Activated CD4-positive, alpha-beta memory T cell treated with anti-CD3 and anti-CD28 coated beads, Interleukin-2, amount 10 ng/mL, durations not matched to agents 7 days and 5 days (primary cell): ENCODE measurements at regions not wholly inside any gene's neighbourhood (a gene's known extent, or its start where the extent isn't known, plus 50 kb on each side); places are given as distances from the start of the nearest gene placed in this dataset.

Experiments used
- CTCF ChIA-PET: fragments of 350-600 bp; sonication (Branson Sonifier 250); formaldehyde crosslinking; loops from one replicate; lab custom pipeline; 2021; ENCODE audit warnings: antibody characterized with exemption, inconsistent platforms; lab: Charles Lee
- POLR2A ChIA-PET: fragments of 350-600 bp; sonication (Branson Sonifier 250); formaldehyde crosslinking; loops from one replicate; lab custom pipeline; 2021; ENCODE audit warnings: antibody characterized with exemption; lab: Charles Lee
- DNase-seq: peaks from one replicate; pipeline ENCODE4 v3.0.0-alpha.2; 2020
- H3K27ac Mint-ChIP-seq: one replicate; pipeline ENCODE4 v1.8.0; 2021; ENCODE audit warnings: mild to moderate bottlenecking, mixed read lengths
- H3K27me3 Mint-ChIP-seq: one replicate; pipeline ENCODE4 v1.8.0; 2021; ENCODE audit warnings: mixed read lengths
- H3K36me3 Mint-ChIP-seq: one replicate; pipeline ENCODE4 v1.8.0; 2021; ENCODE audit warnings: low read depth, mixed read lengths
- H3K4me1 Mint-ChIP-seq: one replicate; pipeline ENCODE4 v1.8.0; 2021; ENCODE audit warnings: mixed read lengths
- H3K4me3 Mint-ChIP-seq: one replicate; pipeline ENCODE4 v1.8.0; 2021; ENCODE audit warnings: mild to moderate bottlenecking, mixed read lengths
- H3K9me3 Mint-ChIP-seq: one replicate; pipeline ENCODE4 v1.8.0; 2021; ENCODE audit warnings: mixed read lengths

GRCh38 chr12:32031109-32031508 is 71.9 kb downstream of the RESF1 start:
- Mint-ChIP-seq H3K27me3 (no peaks in the 10 kb centered on the region), H3K4me1 (peaks cover 9% of the 10 kb centered on the region), H3K9me3 (no peaks in the 10 kb centered on the region), H3K27ac (no peak overlapping the region), H3K36me3 (no peaks in the 10 kb centered on the region), H3K4me3 (no peak overlapping the region)
- POLR2A ChIA-PET = no interaction called here
- DNase-seq = no peak
- CTCF ChIA-PET = interaction anchor here (0.7 kb wide), 1 partner anchor 29 kb away, joined by 3 read pairs; no protein-coding TSS in a partner anchor

DNA sequence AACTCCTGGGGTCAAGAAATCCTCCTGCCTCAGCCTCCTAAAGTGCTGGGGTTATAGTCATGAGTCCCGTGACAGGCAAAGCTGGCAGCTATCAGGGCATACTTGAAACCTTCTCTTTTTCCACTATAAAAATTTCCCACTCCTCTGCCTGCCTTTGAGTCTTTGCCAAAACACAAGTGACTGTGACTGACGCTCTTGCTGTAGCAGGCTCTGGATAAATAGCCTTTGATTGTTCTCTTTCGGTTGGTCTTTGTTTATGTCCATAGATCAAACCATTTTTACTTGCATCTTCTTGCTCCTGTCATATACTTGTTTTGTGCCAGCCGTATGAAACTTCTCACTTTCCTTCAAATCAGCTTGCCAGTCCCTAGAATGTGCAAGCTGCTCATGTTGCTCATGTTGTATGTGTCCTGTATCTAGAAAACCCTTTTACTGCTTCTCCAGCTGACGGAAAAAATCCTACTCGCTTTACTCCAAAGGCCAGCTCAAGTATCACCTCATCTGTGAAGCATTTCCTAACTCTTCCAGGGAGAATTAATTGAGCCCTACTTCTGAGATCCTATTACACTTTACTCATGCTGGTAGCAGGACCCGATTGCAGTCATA is 73.1 kb downstream of the RESF1 start:
- Mint-ChIP-seq H3K4me3 (no peak overlapping the region), H3K36me3 (no peaks in the 10 kb centered on the region), H3K4me1 (no peaks in the 10 kb centered on the region), H3K27me3 (no peaks in the 10 kb centered on the region), H3K27ac (no peak overlapping the region), H3K9me3 (no peaks in the 10 kb centered on the region)
- CTCF ChIA-PET = no interaction called here
- POLR2A ChIA-PET = no interaction called here
- DNase-seq = no peak

DNA sequence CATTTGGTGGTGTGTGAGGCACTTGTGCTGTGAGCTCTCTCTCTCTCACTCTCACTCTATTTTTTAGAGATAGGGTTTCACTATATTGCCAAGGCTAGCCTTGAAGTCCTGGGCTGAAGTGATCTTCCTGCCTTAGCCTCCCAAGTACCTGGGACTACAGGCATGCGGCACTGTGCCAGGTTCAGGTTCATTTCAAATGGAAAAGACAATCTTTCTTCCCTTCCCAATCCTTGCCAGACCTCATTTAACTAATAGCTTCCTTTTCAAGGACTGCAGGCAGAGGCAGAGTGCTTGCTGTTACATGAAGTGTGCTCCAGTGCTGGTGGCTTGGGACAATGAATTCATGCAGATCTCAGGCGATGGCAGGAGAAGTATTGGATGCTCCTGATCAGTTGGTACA is 73.2 kb upstream of the BICD1 start:
- H3K27me3 Mint-ChIP-seq = no peaks in the 10 kb centered on the region
- ChIA-PET POLR2A (no interaction called here), CTCF (interaction anchor here (1.4 kb wide), 1 partner anchor 25 kb away, joined by 4 read pairs; no protein-coding TSS in a partner anchor)
- H3K4me3 Mint-ChIP-seq = no peak overlapping the region
- no peak overlapping the region for H3K27ac Mint-ChIP-seq
- no peaks in the 10 kb centered on the region for H3K4me1 Mint-ChIP-seq
- no peak for DNase-seq
- H3K9me3 Mint-ChIP-seq = no peaks in the 10 kb centered on the region
- no peaks in the 10 kb centered on the region for H3K36me3 Mint-ChIP-seq

DNA sequence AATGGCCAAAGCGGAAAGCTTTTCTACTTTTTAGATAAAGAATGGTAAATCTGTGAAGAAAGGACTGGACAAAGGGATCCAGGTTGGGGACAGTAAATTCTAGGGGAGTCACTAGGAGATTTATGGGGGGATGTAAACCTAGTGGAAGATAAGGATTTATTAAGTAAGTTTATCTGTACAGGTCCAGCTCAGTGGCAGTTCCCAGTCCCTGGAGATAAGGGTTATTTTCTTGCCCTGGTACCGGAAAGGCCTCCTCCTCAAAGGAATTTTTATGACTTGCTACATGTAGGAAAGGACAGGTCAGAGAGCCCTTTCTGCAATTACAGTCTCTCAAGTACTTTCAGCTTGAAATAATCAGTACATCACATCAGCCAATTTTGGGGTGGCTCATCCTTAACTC is 72.6 kb upstream of the BICD1 start:
- H3K36me3 Mint-ChIP-seq = no peaks in the 10 kb centered on the region
- H3K9me3 Mint-ChIP-seq = no peaks in the 10 kb centered on the region

GRCh38 chr12:32036477-32037263 is 70.0 kb upstream of the BICD1 start:
- ChIA-PET POLR2A (interaction anchor here (0.7 to 1.5 kb wide), 2 partner anchors 36 to 77 kb away, joined by 3 to 4 read pairs; no protein-coding TSS in a partner anchor), CTCF (no interaction called here)
- Mint-ChIP-seq H3K9me3 (peaks cover under 1% of the 10 kb centered on the region), H3K27me3 (no peaks in the 10 kb centered on the region), H3K4me3 (no peak overlapping the region), H3K36me3 (no peaks in the 10 kb centered on the region), H3K27ac (no peak overlapping the region), H3K4me1 (no peaks in the 10 kb centered on the region)
- DNase-seq = no peak

More for the DNA sequence above, 72.6 kb upstream of the BICD1 start:
- no peak for DNase-seq
- Mint-ChIP-seq H3K27ac (no peak overlapping the region), H3K27me3 (no peaks in the 10 kb centered on the region), H3K4me3 (no peak overlapping the region), H3K4me1 (no peaks in the 10 kb centered on the region)
- ChIA-PET POLR2A (no interaction called here), CTCF (interaction anchor here (1.4 kb wide), 1 partner anchor 24 kb away, joined by 4 read pairs; no protein-coding TSS in a partner anchor)

DNA sequence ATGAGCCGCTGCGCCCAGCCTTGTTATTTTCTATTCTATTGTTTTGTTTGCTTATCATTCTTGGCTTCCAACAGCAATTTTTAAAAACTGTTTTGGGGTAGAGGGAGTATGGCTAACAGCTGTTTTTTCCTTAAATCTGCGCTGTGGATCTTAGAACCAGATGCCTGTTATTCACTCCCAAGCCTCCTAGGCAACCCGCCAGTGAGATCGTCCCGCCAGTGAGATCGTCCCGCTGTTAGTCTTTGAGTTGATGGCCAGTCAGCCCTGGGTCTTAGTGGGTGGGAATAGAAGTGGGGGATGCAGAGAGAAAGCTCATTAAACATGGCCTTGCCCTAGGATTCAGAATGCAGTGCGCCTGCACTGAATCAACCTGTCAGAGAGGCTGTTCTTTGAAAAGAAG is 67.3 kb upstream of the BICD1 start:
- H3K4me1 Mint-ChIP-seq = no peaks in the 10 kb centered on the region
- H3K9me3 Mint-ChIP-seq = peaks cover 17% of the 10 kb centered on the region
- no peak overlapping the region for H3K27ac Mint-ChIP-seq
- CTCF ChIA-PET = interaction anchor here (0.6 to 0.7 kb wide), 3 partner anchors 16 to 608 kb away, joined by 3 to 4 read pairs (median 4); no protein-coding TSS in a partner anchor
- H3K27me3 Mint-ChIP-seq = no peaks in the 10 kb centered on the region
- POLR2A ChIA-PET = no interaction called here
- no peak for DNase-seq
- peaks cover 11% of the 10 kb centered on the region for H3K36me3 Mint-ChIP-seq
- no peak overlapping the region for H3K4me3 Mint-ChIP-seq

DNA sequence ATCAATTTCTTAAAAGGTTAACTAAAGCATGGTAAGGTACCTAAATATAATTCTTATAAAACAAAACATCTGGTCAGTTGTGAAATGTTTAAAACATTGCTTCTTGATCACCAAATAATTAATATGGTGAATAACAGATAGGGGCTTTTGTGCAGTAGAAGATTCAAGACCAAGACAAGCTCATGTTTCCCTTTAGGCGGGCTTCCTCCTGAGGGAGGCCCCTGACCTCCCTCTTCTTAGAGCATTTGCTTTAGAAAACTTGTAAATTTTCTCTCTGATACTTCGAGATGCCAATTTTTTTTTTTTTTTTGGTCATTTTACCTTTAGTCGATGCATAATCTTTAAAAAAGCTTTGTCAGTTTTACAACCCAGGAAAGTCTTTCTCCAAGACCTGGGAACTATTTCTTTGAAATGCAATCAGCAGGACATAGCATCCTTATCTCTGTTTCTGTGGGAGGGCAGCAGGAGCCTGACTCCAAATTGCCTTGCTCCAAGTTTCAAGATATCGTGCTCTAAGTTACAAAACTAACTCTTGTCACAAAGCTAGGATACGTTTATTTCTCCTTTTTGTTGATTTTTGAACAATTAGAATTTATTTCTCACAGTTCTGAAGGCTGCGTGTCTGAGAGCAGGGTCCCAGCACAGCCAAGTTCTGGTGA is 66.6 kb upstream of the BICD1 start:
- Mint-ChIP-seq H3K4me1 (no peaks in the 10 kb centered on the region), H3K27me3 (no peaks in the 10 kb centered on the region), H3K4me3 (no peak overlapping the region), H3K9me3 (peaks cover 20% of the 10 kb centered on the region), H3K27ac (no peak overlapping the region), H3K36me3 (peaks cover 13% of the 10 kb centered on the region)
- ChIA-PET CTCF (interaction anchor here (0.6 to 1.6 kb wide), 5 partner anchors 15 to 357 kb away, joined by 3 to 5 read pairs (median 4); no protein-coding TSS in a partner anchor), POLR2A (no interaction called here)
- DNase-seq = no peak

DNA sequence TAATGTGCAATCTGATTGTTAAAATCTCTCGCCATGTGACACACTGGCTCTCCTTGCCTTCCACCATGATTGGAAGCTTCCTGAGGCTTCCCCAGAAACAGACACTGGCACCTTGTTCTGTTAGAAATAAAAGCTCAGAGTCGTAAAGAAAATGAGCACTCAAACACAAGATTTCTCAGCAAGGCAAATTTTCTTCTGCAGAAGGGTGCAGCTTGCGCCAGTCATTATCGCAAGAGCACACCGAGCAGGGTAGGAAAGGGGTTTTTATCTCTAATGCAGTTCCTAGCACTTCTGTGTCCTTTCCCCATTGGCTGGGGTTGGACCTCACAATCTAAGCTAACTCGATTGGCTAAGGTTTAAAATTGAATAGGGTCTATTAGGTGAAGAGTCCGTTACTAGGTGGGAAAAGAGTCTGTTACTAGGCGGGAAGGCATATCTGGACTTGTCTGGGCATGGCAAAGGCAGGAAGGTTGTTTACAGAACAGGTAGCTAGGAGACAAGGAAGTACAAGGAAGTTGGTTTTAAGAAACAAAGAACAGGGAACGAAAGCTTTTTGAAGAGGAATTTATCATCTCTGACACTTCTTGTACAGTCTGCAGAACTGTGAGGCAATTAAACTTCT is 62.6 kb upstream of the BICD1 start:
- CTCF ChIA-PET = no interaction called here
- no peak for DNase-seq
- no peak overlapping the region for H3K27ac Mint-ChIP-seq
- peaks cover 23% of the 10 kb centered on the region for H3K9me3 Mint-ChIP-seq
- H3K4me1 Mint-ChIP-seq = no peaks in the 10 kb centered on the region
- POLR2A ChIA-PET = no interaction called here
- no peak overlapping the region for H3K4me3 Mint-ChIP-seq
- H3K36me3 Mint-ChIP-seq = peaks cover 13% of the 10 kb centered on the region
- no peaks in the 10 kb centered on the region for H3K27me3 Mint-ChIP-seq

GRCh38 chr12:32047357-32048212 is 59.1 kb upstream of the BICD1 start:
- no peaks in the 10 kb centered on the region for H3K4me1 Mint-ChIP-seq
- H3K9me3 Mint-ChIP-seq = peaks cover 16% of the 10 kb centered on the region
- ChIA-PET CTCF (no interaction called here), POLR2A (interaction anchor here (0.7 kb wide), 1 partner anchor 91 kb away, joined by 3 read pairs; no protein-coding TSS in a partner anchor)
- no peak for DNase-seq
- H3K4me3 Mint-ChIP-seq = no peak overlapping the region
- no peaks in the 10 kb centered on the region for H3K27me3 Mint-ChIP-seq
- peaks cover 13% of the 10 kb centered on the region for H3K36me3 Mint-ChIP-seq
- no peak overlapping the region for H3K27ac Mint-ChIP-seq

DNA sequence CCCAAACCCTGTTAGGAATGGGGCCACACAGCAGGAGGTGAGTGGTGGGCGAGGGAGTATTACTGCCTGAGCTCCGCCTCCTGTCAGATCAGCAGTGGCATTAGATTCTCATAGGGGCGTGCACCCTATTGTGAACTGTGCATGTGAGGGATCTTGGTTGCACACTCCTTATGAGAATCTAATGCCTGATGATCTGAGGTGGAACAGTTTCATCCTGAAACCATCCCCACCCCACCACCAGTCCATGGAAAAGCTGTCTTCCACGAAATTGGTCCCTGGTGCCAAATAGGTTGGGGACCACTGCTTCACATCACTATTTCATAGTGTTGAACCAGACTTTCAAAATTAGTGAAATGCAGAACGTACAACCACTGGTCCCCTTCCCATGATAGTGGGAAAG is 57.9 kb upstream of the BICD1 start:
- Mint-ChIP-seq H3K9me3 (peaks cover 11% of the 10 kb centered on the region), H3K27me3 (no peaks in the 10 kb centered on the region), H3K27ac (no peak overlapping the region), H3K36me3 (peaks cover 7% of the 10 kb centered on the region), H3K4me3 (no peak overlapping the region), H3K4me1 (no peaks in the 10 kb centered on the region)
- ChIA-PET CTCF (no interaction called here), POLR2A (no interaction called here)
- DNase-seq = no peak

GRCh38 chr12:32049956-32050355 is 56.7 kb upstream of the BICD1 start:
- no peak overlapping the region for H3K4me3 Mint-ChIP-seq
- H3K27me3 Mint-ChIP-seq = no peaks in the 10 kb centered on the region
- ChIA-PET CTCF (interaction anchor here (0.7 to 1.3 kb wide), 3 partner anchors 13 to 532 kb away, joined by 3 to 4 read pairs (median 4); no protein-coding TSS in a partner anchor), POLR2A (no interaction called here)
- DNase-seq = no peak
- peaks cover 6% of the 10 kb centered on the region for H3K9me3 Mint-ChIP-seq
- no peaks in the 10 kb centered on the region for H3K36me3 Mint-ChIP-seq
- no peak overlapping the region for H3K27ac Mint-ChIP-seq
- H3K4me1 Mint-ChIP-seq = no peaks in the 10 kb centered on the region
